ENCODE measurements at regions not wholly inside any gene's neighbourhood (a gene's known extent, or its start where the extent isn't known, plus 50 kb on each side); places are given as distances from the start of the nearest gene placed in this dataset.

GRCh38 chr7:25750744-25751508 lies 401.1 kb upstream of the NFE2L3 start:
- H3K27me3 ChIP-seq (ENCODE audit: low read depth): no peaks in the 10 kb centered on the region
- H3K4me3 ChIP-seq: peak overlapping the region; percentile 31
- peak overlapping the region; percentile 70 for H3K27ac ChIP-seq (replicated peaks)
- H3K4me1 ChIP-seq: peaks cover 14% of the 10 kb centered on the region
- H3K36me3 ChIP-seq: no peaks in the 10 kb centered on the region
- no peaks in the 10 kb centered on the region for H3K9me3 ChIP-seq (replicated peaks)
- no peak for DNase-seq
- intact Hi-C loops (cut with micrococcal nuclease): no loop called here
- no peak for TF ChIP-seq CTCF (IDR thresholded peaks at IDR 0.05; ENCODE audit: borderline replicate concordance)

- intact Hi-C loops (cut with micrococcal nuclease): no loop called here
These were observed 399.8 kb upstream of the NFE2L3 start for GRCh38 chr7:25752154-25752553.

GRCh38 chr7:25752967-25753791 lies 398.8 kb upstream of the NFE2L3 start:
- H3K4me1 ChIP-seq: peaks cover 14% of the 10 kb centered on the region
- H3K27ac ChIP-seq (replicated peaks): no peak overlapping the region
- no peak for TF ChIP-seq CTCF (IDR thresholded peaks at IDR 0.05; ENCODE audit: borderline replicate concordance)
- no peak overlapping the region for H3K4me3 ChIP-seq
- H3K27me3 ChIP-seq (ENCODE audit: low read depth): no peaks in the 10 kb centered on the region
- no peaks in the 10 kb centered on the region for H3K9me3 ChIP-seq (replicated peaks)
- DNase-seq: no peak
- H3K36me3 ChIP-seq: no peaks in the 10 kb centered on the region
- intact Hi-C loops (cut with micrococcal nuclease): no loop called here

More at GRCh38 chr7:25752154-25752553, 399.8 kb upstream of the NFE2L3 start:
- DNase-seq: no peak
- Histone ChIP-seq H3K36me3 (no peaks in the 10 kb centered on the region), H3K4me1 (peaks cover 14% of the 10 kb centered on the region), H3K27me3 (ENCODE audit: low read depth) (no peaks in the 10 kb centered on the region), H3K9me3 (replicated peaks) (no peaks in the 10 kb centered on the region), H3K27ac (replicated peaks) (no peak overlapping the region), H3K4me3 (no peak overlapping the region)
- TF ChIP-seq CTCF (IDR thresholded peaks at IDR 0.05; ENCODE audit: borderline replicate concordance): no peak

- intact Hi-C loops (cut with micrococcal nuclease): no loop called here
These were observed 398.2 kb upstream of the NFE2L3 start for GRCh38 chr7:25753837-25754236.

GRCh38 chr7:25754333-25754732 lies 397.7 kb upstream of the NFE2L3 start:
- intact Hi-C loops (cut with micrococcal nuclease): no loop called here
- no peaks in the 10 kb centered on the region for H3K36me3 ChIP-seq
- H3K27me3 ChIP-seq (ENCODE audit: low read depth): no peaks in the 10 kb centered on the region
- TF ChIP-seq CTCF (IDR thresholded peaks at IDR 0.05; ENCODE audit: borderline replicate concordance): no peak
- H3K9me3 ChIP-seq (replicated peaks): no peaks in the 10 kb centered on the region
- no peak overlapping the region for H3K27ac ChIP-seq (replicated peaks)
- DNase-seq: no peak
- H3K4me1 ChIP-seq: peaks cover 14% of the 10 kb centered on the region
- no peak overlapping the region for H3K4me3 ChIP-seq

More at GRCh38 chr7:25753837-25754236, 398.2 kb upstream of the NFE2L3 start:
- peaks cover 14% of the 10 kb centered on the region for H3K4me1 ChIP-seq
- no peak overlapping the region for H3K4me3 ChIP-seq
- DNase-seq: no peak
- H3K27me3 ChIP-seq (ENCODE audit: low read depth): no peaks in the 10 kb centered on the region
- H3K9me3 ChIP-seq (replicated peaks): no peaks in the 10 kb centered on the region
- H3K36me3 ChIP-seq: no peaks in the 10 kb centered on the region
- H3K27ac ChIP-seq (replicated peaks): no peak overlapping the region
- no peak for TF ChIP-seq CTCF (IDR thresholded peaks at IDR 0.05; ENCODE audit: borderline replicate concordance)

Data from left ventricle myocardium inferior (tissue), 1 donor.